SH-SY5Y (cell line): ENCODE measurements at regions not wholly inside any gene's neighbourhood (a gene's known extent, or its start where the extent isn't known, plus 50 kb on each side); places are given as distances from the start of the nearest gene placed in this dataset.

Experiments used
- GATA2 ChIP-seq: IDR thresholded peaks from 2 replicates; pipeline ENCODE4 v1.6.1; 2011; ENCODE audit warnings: mild to moderate bottlenecking, low read depth, low read length
- GATA3 ChIP-seq: IDR thresholded peaks from 2 replicates; pipeline ENCODE4 v1.6.1; 2011; ENCODE audit warnings: low read depth, mild to moderate bottlenecking, low read length, moderate library complexity

GRCh38 chr3:159447841-159448240 is 540.8 kb upstream of the IL12A start:
- TF ChIP-seq GATA3 (no peak), GATA2 (no peak)

GRCh38 chr3:159448902-159449301 is 539.7 kb upstream of the IL12A start:
- no peak for TF ChIP-seq GATA2
- TF ChIP-seq GATA3 = no peak

- no peak for TF ChIP-seq GATA3
- TF ChIP-seq GATA2 = no peak
Measured at GRCh38 chr3:159451067-159451466, 537.6 kb upstream of the IL12A start.

- TF ChIP-seq GATA3 = no peak
- no peak for TF ChIP-seq GATA2
Measured at GRCh38 chr3:159451482-159451881, 537.2 kb upstream of the IL12A start.

- peak; percentile 59 for TF ChIP-seq GATA2
- TF ChIP-seq GATA3 = no peak
Measured at GRCh38 chr3:159453036-159453435, 535.6 kb upstream of the IL12A start.

GRCh38 chr3:159453945-159454344 is 534.7 kb upstream of the IL12A start:
- no peak for TF ChIP-seq GATA2
- TF ChIP-seq GATA3 = no peak

- no peak for TF ChIP-seq GATA2
- no peak for TF ChIP-seq GATA3
Measured at GRCh38 chr3:159455741-159456181, 532.9 kb upstream of the IL12A start.

- TF ChIP-seq GATA2 (no peak), GATA3 (no peak)
Measured at GRCh38 chr3:159458010-159458409, 530.6 kb upstream of the IL12A start.

GRCh38 chr3:159458982-159459381 is 529.7 kb upstream of the IL12A start:
- TF ChIP-seq GATA3 = no peak
- TF ChIP-seq GATA2 = no peak

GRCh38 chr3:159472611-159473010 is 516.0 kb upstream of the IL12A start:
- TF ChIP-seq GATA3 = no peak
- no peak for TF ChIP-seq GATA2

GRCh38 chr3:159473206-159473605 is 515.4 kb upstream of the IL12A start:
- TF ChIP-seq GATA2 = no peak
- no peak for TF ChIP-seq GATA3

- TF ChIP-seq GATA2 (no peak), GATA3 (no peak)
Measured at GRCh38 chr3:159480046-159480445, 508.6 kb upstream of the IL12A start.

GRCh38 chr3:159482241-159482993 is 506.2 kb upstream of the IL12A start:
- TF ChIP-seq GATA2 (no peak), GATA3 (no peak)

- TF ChIP-seq GATA2 (no peak), GATA3 (no peak)
Measured at GRCh38 chr3:159482994-159483367, 505.7 kb upstream of the IL12A start.

GRCh38 chr3:159486580-159486979 is 502.1 kb upstream of the IL12A start:
- TF ChIP-seq GATA3 (no peak), GATA2 (no peak)
